HEK293 (cell line): ENCODE measurements at regions not wholly inside any gene's neighbourhood (a gene's known extent, or its start where the extent isn't known, plus 50 kb on each side); places are given as distances from the start of the nearest gene placed in this dataset.

Experiments
- CTCF ChIA-PET: fragments of 350-600 bp; formaldehyde crosslinking; extraction: SDS; loops from one replicate; lab custom pipeline; 2021; ENCODE audit warnings: antibody characterized with exemption; lab: Yijun Ruan, JAX
- POLR2A ChIA-PET: fragments of 300-600 bp; formaldehyde crosslinking; extraction: SDS; loops from one replicate; lab custom pipeline; 2020; ENCODE audit warnings: antibody characterized with exemption, inconsistent platforms; lab: Yijun Ruan, JAX
- H3K27ac ChIP-seq: fragments of 200-500 bp; sonication (Bioruptor generic); 2 replicates; pipeline ENCODE4 v1.5.1; 2014; ENCODE audit warnings: low read depth, low read length, control low read depth, inconsistent platforms; ENCODE audit errors: extremely low read depth
- H3K36me3 ChIP-seq, 2 experiments: fragments of 200-500 bp in 1 of 2; sonication (Bioruptor generic) in 1 of 2; 1 replicate in 1 of 2; 2 replicates in 1 of 2; pipeline ENCODE4 v1.5.1; 2014 to 2017; ENCODE audit warnings: inconsistent platforms in 2 of 2, low read length in 2 of 2; ENCODE audit not compliant: control insufficient read depth in 2 of 2, insufficient read depth in 1 of 2
- H3K4me1 ChIP-seq: fragments of 200-500 bp; sonication (Bioruptor generic); 2 replicates; pipeline ENCODE4 v1.5.1; 2014; ENCODE audit warnings: mild to moderate bottlenecking, low read length, inconsistent platforms; ENCODE audit not compliant: control insufficient read depth, insufficient read depth
- H3K4me3 ChIP-seq: 2 replicates; pipeline ENCODE4 v1.5.1; 2011; ENCODE audit warnings: low read depth, mild to moderate bottlenecking, control low read depth, low read length, moderate library complexity
- H3K9me3 ChIP-seq: fragments of 200-500 bp; sonication (Bioruptor generic); 2 replicates; pipeline ENCODE4 v1.5.1; 2014; ENCODE audit warnings: low read depth, low read length, inconsistent platforms; ENCODE audit not compliant: control insufficient read depth, insufficient read depth
- GLI4 ChIP-seq: fragments of 450-650 bp; formaldehyde crosslinking; IDR thresholded peaks from 2 replicates; pipeline ENCODE4 v1.5.1; 2016; ENCODE audit warnings: missing biosample characterization, missing genetic modification characterization
- KLF17 ChIP-seq: fragments of 450-650 bp; formaldehyde crosslinking; IDR thresholded peaks from 2 replicates; pipeline ENCODE4 v1.5.1; 2016; ENCODE audit warnings: missing biosample characterization, missing genetic modification characterization
- REST ChIP-seq: fragments of 450-650 bp; formaldehyde crosslinking; IDR thresholded peaks from 2 replicates; pipeline ENCODE4 v1.5.1; 2016; ENCODE audit warnings: missing biosample characterization, missing genetic modification characterization
- SP2 ChIP-seq: fragments of 450-650 bp; formaldehyde crosslinking; IDR thresholded peaks from 2 replicates; pipeline ENCODE4 v1.5.1; 2016; ENCODE audit warnings: missing biosample characterization, missing genetic modification characterization
- TCF7L2 ChIP-seq: IDR thresholded peaks from 2 replicates; pipeline ENCODE4 v1.6.1; 2011; ENCODE audit warnings: low read depth, mild to moderate bottlenecking, inconsistent platforms, low read length, moderate library complexity, borderline replicate concordance
- ZBTB6 ChIP-seq: fragments of 450-650 bp; formaldehyde crosslinking; IDR thresholded peaks from 2 replicates; pipeline ENCODE4 v1.5.1; 2017; ENCODE audit warnings: missing biosample characterization, missing genetic modification characterization
- ZEB2 ChIP-seq: fragments of 450-650 bp; formaldehyde crosslinking; IDR thresholded peaks from 2 replicates; pipeline ENCODE4 v1.5.1; 2016; ENCODE audit warnings: missing biosample characterization, missing genetic modification characterization
- ZFP37 ChIP-seq: fragments of 450-650 bp; formaldehyde crosslinking; IDR thresholded peaks from 2 replicates; pipeline ENCODE4 v1.5.1; 2016; ENCODE audit warnings: missing biosample characterization, missing genetic modification characterization
- ZNF112 ChIP-seq: fragments of 450-650 bp; formaldehyde crosslinking; IDR thresholded peaks from 2 replicates; pipeline ENCODE4 v1.5.0; 2017; ENCODE audit warnings: missing biosample characterization, missing genetic modification characterization
- ZNF133 ChIP-seq: fragments of 450-650 bp; formaldehyde crosslinking; IDR thresholded peaks from 2 replicates; pipeline ENCODE4 v1.5.1; 2016; ENCODE audit warnings: missing biosample characterization, missing genetic modification characterization
- ZNF138 ChIP-seq: fragments of 450-650 bp; formaldehyde crosslinking; IDR thresholded peaks from 2 replicates; pipeline ENCODE4 v1.5.1; 2016; ENCODE audit warnings: missing biosample characterization, missing genetic modification characterization, borderline replicate concordance
- ZNF146 ChIP-seq: fragments of 450-650 bp; formaldehyde crosslinking; IDR thresholded peaks from 2 replicates; pipeline ENCODE4 v1.5.1; 2016; ENCODE audit warnings: missing biosample characterization, missing genetic modification characterization
- ZNF18 ChIP-seq: fragments of 450-650 bp; formaldehyde crosslinking; IDR thresholded peaks from 2 replicates; pipeline ENCODE4 v1.5.1; 2016; ENCODE audit warnings: missing biosample characterization, missing genetic modification characterization
- ZNF19 ChIP-seq: fragments of 450-650 bp; formaldehyde crosslinking; IDR thresholded peaks from 2 replicates; pipeline ENCODE4; 2016; ENCODE audit warnings: missing biosample characterization, missing genetic modification characterization, low read depth
- ZNF239 ChIP-seq: fragments of 450-650 bp; formaldehyde crosslinking; IDR thresholded peaks from 2 replicates; pipeline ENCODE4 v1.5.1; 2016; ENCODE audit warnings: missing biosample characterization, missing genetic modification characterization
- ZNF280D ChIP-seq: fragments of 450-650 bp; formaldehyde crosslinking; IDR thresholded peaks from 2 replicates; pipeline ENCODE4 v1.5.1; 2016; ENCODE audit warnings: missing biosample characterization, missing genetic modification characterization
- ZNF302 ChIP-seq: fragments of 450-650 bp; formaldehyde crosslinking; IDR thresholded peaks from 2 replicates; pipeline ENCODE4 v1.5.1; 2016; ENCODE audit warnings: missing biosample characterization, missing genetic modification characterization, low read depth
- ZNF433 ChIP-seq: fragments of 450-650 bp; formaldehyde crosslinking; IDR thresholded peaks from 2 replicates; pipeline ENCODE4 v1.5.1; 2016; ENCODE audit warnings: missing biosample characterization, missing genetic modification characterization, low read depth
- ZNF513 ChIP-seq: fragments of 450-650 bp; IDR thresholded peaks from 2 replicates; pipeline ENCODE4 v1.5.1; 2018; ENCODE audit warnings: missing biosample characterization, missing genetic modification characterization
- ZNF610 ChIP-seq: fragments of 450-650 bp; formaldehyde crosslinking; IDR thresholded peaks from 2 replicates; pipeline ENCODE4 v1.5.1; 2016; ENCODE audit warnings: missing biosample characterization, missing genetic modification characterization, borderline replicate concordance
- ZNF621 ChIP-seq: fragments of 450-650 bp; formaldehyde crosslinking; IDR thresholded peaks from 2 replicates; pipeline ENCODE4 v1.5.1; 2017; ENCODE audit warnings: missing biosample characterization, missing genetic modification characterization
- ZNF629 ChIP-seq: fragments of 450-650 bp; formaldehyde crosslinking; IDR thresholded peaks from 2 replicates; pipeline ENCODE4 v1.5.1; 2017; ENCODE audit warnings: missing biosample characterization, missing genetic modification characterization
- ZNF777 ChIP-seq: fragments of 450-650 bp; formaldehyde crosslinking; IDR thresholded peaks from 2 replicates; pipeline ENCODE4 v1.5.1; 2017; ENCODE audit warnings: missing biosample characterization, missing genetic modification characterization, borderline replicate concordance
- ZSCAN16 ChIP-seq: fragments of 450-650 bp; formaldehyde crosslinking; IDR thresholded peaks from 2 replicates; pipeline ENCODE4 v1.5.1; 2016; ENCODE audit warnings: missing biosample characterization, missing genetic modification characterization

- Histone ChIP-seq H3K4me1 (peaks cover 29% of the 10 kb centered on the region), H3K36me3 (no peaks in the 10 kb centered on the region), H3K27ac (peak overlapping the region; percentile 13; the same call in 1 of the 2 replicates), H3K4me3 (no peak overlapping the region), H3K9me3 (peaks cover 3% of the 10 kb centered on the region)
- POLR2A ChIA-PET, result interaction anchor here (0.5 kb wide), 1 partner anchor 1417 kb away, joined by 3 read pairs; no protein-coding TSS in a partner anchor
- CTCF ChIA-PET, result interaction anchor here (0.5 to 2.7 kb wide), 17 partner anchors 9 to 1050 kb away, joined by 3 to 9 read pairs (median 4); no protein-coding TSS in a partner anchor
- TF ChIP-seq ZNF138 (no peak), ZNF18 (tag by site-specific recombination) (no peak), SP2 (tag by site-specific recombination) (no peak), ZNF621 (tag by site-specific recombination) (no peak), ZNF19 (no peak), ZNF433 (no peak), ZEB2 (tag by site-specific recombination) (no peak), ZNF302 (tag by site-specific recombination) (no peak), KLF17 (tag by site-specific recombination) (no peak), ZSCAN16 (tag by site-specific recombination) (no peak), ZBTB6 (tag by site-specific recombination) (no peak), ZNF239 (tag by site-specific recombination) (no peak), ZNF610 (tag by site-specific recombination) (no peak), TCF7L2 (no peak), ZNF777 (no peak), ZNF112 (tag by site-specific recombination) (no peak), ZNF133 (tag by site-specific recombination) (no peak)
Observed at GRCh38 chr19:32104850-32105235, 240.6 kb upstream of the ZNF507 start.

- ChIA-PET CTCF (interaction anchor here (0.6 to 2.7 kb wide), 8 partner anchors 10 to 965 kb away, joined by 3 to 9 read pairs (median 3); no protein-coding TSS in a partner anchor), POLR2A (no interaction called here)
- Histone ChIP-seq H3K9me3 (peaks cover 3% of the 10 kb centered on the region), H3K27ac (no peak overlapping the region), H3K4me3 (no peak overlapping the region), H3K4me1 (peaks cover 29% of the 10 kb centered on the region), H3K36me3 (no peaks in the 10 kb centered on the region)
- no peak for TF ChIP-seq REST (tag by site-specific recombination)
- TF ChIP-seq GLI4 (tag by site-specific recombination), result no peak
- TF ChIP-seq ZNF280D, result no peak
- no peak for TF ChIP-seq ZFP37
- no peak for TF ChIP-seq ZNF629 (tag by site-specific recombination)
- no peak for TF ChIP-seq ZNF146 (tag by site-specific recombination)
- TF ChIP-seq ZNF513 (tag by site-specific recombination), result no peak
Observed at GRCh38 chr19:32105527-32106310, 239.7 kb upstream of the ZNF507 start.
